ENCODE measurements at regions not wholly inside any gene's neighbourhood (a gene's known extent, or its start where the extent isn't known, plus 50 kb on each side); places are given as distances from the start of the nearest gene placed in this dataset.

- Mint-ChIP-seq H3K27me3 (no peaks in the 10 kb centered on the region), H3K4me1 (no peaks in the 10 kb centered on the region), H3K9me3 (peaks cover 2 to 3% of the 10 kb centered on the region in 2 donors), H3K4me3 (no peak overlapping the region), H3K36me3 (no peaks in the 10 kb centered on the region), H3K27ac (no peak overlapping the region)
- no peak for DNase-seq
- no peak for ATAC-seq (replicated peaks)
These were observed 1472.0 kb downstream of the FAM133A start for GRCh38 chrX:95145848-95146490.

- no peak overlapping the region for H3K27ac Mint-ChIP-seq
- DNase-seq: no peak
- ATAC-seq (replicated peaks): no peak
- H3K4me3 Mint-ChIP-seq: no peak overlapping the region
- no peaks in the 10 kb centered on the region for H3K9me3 Mint-ChIP-seq
- no peaks in the 10 kb centered on the region for H3K36me3 Mint-ChIP-seq
- H3K27me3 Mint-ChIP-seq: no peaks in the 10 kb centered on the region
- H3K4me1 Mint-ChIP-seq: no peaks in the 10 kb centered on the region
These were observed 1478.8 kb downstream of the FAM133A start for GRCh38 chrX:95152810-95153209.

- no peaks in the 10 kb centered on the region for H3K4me1 Mint-ChIP-seq
- peaks cover 0 to 2% of the 10 kb centered on the region in 2 donors for H3K9me3 Mint-ChIP-seq
- H3K36me3 Mint-ChIP-seq: no peaks in the 10 kb centered on the region
- no peaks in the 10 kb centered on the region for H3K27me3 Mint-ChIP-seq
- DNase-seq: no peak
- no peak for ATAC-seq (replicated peaks)
- H3K4me3 Mint-ChIP-seq: no peak overlapping the region
- H3K27ac Mint-ChIP-seq: no peak overlapping the region
These were observed 1482.6 kb downstream of the FAM133A start for GRCh38 chrX:95156566-95156965.
